Uterus (tissue), 3 donors: ENCODE measurements at regions not wholly inside any gene's neighbourhood (a gene's known extent, or its start where the extent isn't known, plus 50 kb on each side); places are given as distances from the start of the nearest gene placed in this dataset.

Experiments
- DNase-seq, 2 donors: peaks; one replicate each; pipeline ENCODE4 v3.0.0-alpha.2; 2019 to 2020
- H3K27ac ChIP-seq, 2 donors: fragments of 200-600 bp; sonication (generic); 1 replicate in 1 of 2; 2 replicates in 1 of 2; pipeline ENCODE4 v1.5.1; 2016 to 2018
- H3K27me3 ChIP-seq, 2 donors: fragments of 200-600 bp; sonication (generic); one replicate each; pipeline ENCODE4 v1.5.1; 2018 to 2019; ENCODE audit warnings: control low read depth in 1 of 2
- H3K36me3 ChIP-seq, 2 donors: fragments of 200-600 bp; sonication (generic); one replicate each; pipeline ENCODE4 v1.5.1; 2019; ENCODE audit warnings: control low read depth in 1 of 2
- H3K4me1 ChIP-seq, 2 donors: fragments of 200-600 bp; sonication (generic); one replicate each; pipeline ENCODE4 v1.5.1; 2018 to 2019; ENCODE audit warnings: control low read depth in 1 of 2
- H3K4me3 ChIP-seq, 2 donors: fragments of 200-600 bp; sonication (generic); 1 replicate in 1 of 2; 2 replicates in 1 of 2; pipeline ENCODE4 v1.5.1; 2018 to 2019; ENCODE audit warnings: mild to moderate bottlenecking in 1 of 2
- H3K9me3 ChIP-seq, 2 donors: fragments of 200-600 bp; sonication (generic); one replicate each; pipeline ENCODE4 v1.5.1; 2019; ENCODE audit warnings: control low read depth in 1 of 2
- POLR2A ChIP-seq, 2 donors: fragments of 450-650 bp; IDR thresholded peaks; one replicate each; pipeline ENCODE4 v1.6.1; 2016; ENCODE audit warnings: antibody characterized with exemption in 2 of 2, mild to moderate bottlenecking in 1 of 2, moderate library complexity in 1 of 2
- intact Hi-C: fragments of 100-400 bp; cut with DNase I; formaldehyde crosslinking; loops from one replicate; pipeline ENCODE4 v1.15.1; 2023; ENCODE audit warnings: low total_unique reads
- TF ChIP-seq, protein P1 (sequence below), 4 experiments: fragments of 200-600 bp in 2 of 4; fragments of 450-650 bp in 2 of 4; sonication (generic) in 2 of 4; IDR thresholded peaks; one replicate each; pipeline ENCODE4 v1.5.1; 2016 to 2019; ENCODE audit warnings: antibody characterized with exemption in 4 of 4, mild to moderate bottlenecking in 2 of 4, moderate library complexity in 1 of 4
- donor health status: DM: yes; HTN: yes; CAD: no.

- Histone ChIP-seq H3K9me3 (no peaks in the 10 kb centered on the region), H3K27ac (no peak overlapping the region), H3K4me3 (no peak overlapping the region), H3K4me1 (no peaks in the 10 kb centered on the region), H3K27me3 (no peaks in the 10 kb centered on the region), H3K36me3 (no peaks in the 10 kb centered on the region)
- intact Hi-C loops, result no loop called here
- DNase-seq, result no peak
- TF ChIP-seq POLR2A (IDR thresholded peaks at IDR 0.05), result no peak
- TF ChIP-seq, protein P1, sequence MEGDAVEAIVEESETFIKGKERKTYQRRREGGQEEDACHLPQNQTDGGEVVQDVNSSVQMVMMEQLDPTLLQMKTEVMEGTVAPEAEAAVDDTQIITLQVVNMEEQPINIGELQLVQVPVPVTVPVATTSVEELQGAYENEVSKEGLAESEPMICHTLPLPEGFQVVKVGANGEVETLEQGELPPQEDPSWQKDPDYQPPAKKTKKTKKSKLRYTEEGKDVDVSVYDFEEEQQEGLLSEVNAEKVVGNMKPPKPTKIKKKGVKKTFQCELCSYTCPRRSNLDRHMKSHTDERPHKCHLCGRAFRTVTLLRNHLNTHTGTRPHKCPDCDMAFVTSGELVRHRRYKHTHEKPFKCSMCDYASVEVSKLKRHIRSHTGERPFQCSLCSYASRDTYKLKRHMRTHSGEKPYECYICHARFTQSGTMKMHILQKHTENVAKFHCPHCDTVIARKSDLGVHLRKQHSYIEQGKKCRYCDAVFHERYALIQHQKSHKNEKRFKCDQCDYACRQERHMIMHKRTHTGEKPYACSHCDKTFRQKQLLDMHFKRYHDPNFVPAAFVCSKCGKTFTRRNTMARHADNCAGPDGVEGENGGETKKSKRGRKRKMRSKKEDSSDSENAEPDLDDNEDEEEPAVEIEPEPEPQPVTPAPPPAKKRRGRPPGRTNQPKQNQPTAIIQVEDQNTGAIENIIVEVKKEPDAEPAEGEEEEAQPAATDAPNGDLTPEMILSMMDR (IDR thresholded peaks at IDR 0.05), result no peak
Observed at GRCh38 chr2:199646439-199646838, 188.7 kb upstream of the SATB2 start.

DNA sequence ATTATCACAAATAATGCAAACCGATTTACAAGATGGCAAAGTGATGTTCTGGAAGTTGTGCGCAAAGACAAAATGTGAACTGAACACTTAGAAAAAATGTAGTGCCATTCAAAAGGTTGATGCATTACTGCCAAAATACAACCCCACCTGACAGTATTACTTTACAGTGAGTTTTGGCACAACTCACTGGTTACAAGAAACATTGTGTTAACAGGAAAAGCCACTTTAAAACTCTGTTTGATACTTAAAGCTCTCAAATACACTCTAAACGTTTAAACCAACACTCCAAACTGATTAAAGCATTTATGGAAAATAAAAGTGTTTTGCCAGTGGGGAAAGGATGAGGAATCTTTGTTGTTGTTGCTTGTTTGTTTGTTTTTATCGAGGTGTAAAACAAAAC is 173.4 kb upstream of the SATB2 start:
- intact Hi-C loops, result no loop called here
- H3K4me3 ChIP-seq, result no peak overlapping the region
- no peak for TF ChIP-seq POLR2A (IDR thresholded peaks at IDR 0.05)
- TF ChIP-seq, protein P1 (IDR thresholded peaks at IDR 0.05), result no peak
- H3K27ac ChIP-seq, result no peak overlapping the region
- H3K4me1 ChIP-seq, result no peaks in the 10 kb centered on the region
- no peaks in the 10 kb centered on the region for H3K9me3 ChIP-seq
- DNase-seq, result no peak
- no peaks in the 10 kb centered on the region for H3K27me3 ChIP-seq
- no peaks in the 10 kb centered on the region for H3K36me3 ChIP-seq

DNA sequence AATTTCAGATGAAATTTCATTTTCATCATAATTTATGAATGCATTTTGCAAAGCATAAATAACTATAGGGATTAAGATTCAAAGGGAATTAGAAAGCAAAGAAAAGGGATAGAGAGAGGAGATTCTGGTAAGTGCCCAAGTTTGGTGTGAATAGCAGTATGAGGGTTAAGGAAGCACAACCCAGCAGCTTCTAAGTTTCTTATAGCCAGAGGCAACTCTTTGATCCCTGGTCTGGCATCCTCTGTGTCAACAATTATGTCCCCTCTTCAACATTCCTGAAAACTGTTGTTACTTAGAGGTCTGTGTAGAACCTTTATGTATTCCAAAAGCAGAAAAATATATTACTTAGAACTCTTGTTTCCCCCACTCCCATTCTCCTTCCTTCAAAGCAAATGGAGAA is 171.6 kb upstream of the SATB2 start:
- no peak for TF ChIP-seq POLR2A (IDR thresholded peaks at IDR 0.05)
- TF ChIP-seq, protein P1 (IDR thresholded peaks at IDR 0.05), result no peak
- H3K4me3 ChIP-seq, result no peak overlapping the region
- H3K9me3 ChIP-seq, result no peaks in the 10 kb centered on the region
- intact Hi-C loops, result no loop called here
- DNase-seq, result no peak
- no peak overlapping the region for H3K27ac ChIP-seq
- H3K4me1 ChIP-seq, result no peaks in the 10 kb centered on the region
- no peaks in the 10 kb centered on the region for H3K36me3 ChIP-seq
- no peaks in the 10 kb centered on the region for H3K27me3 ChIP-seq

DNA sequence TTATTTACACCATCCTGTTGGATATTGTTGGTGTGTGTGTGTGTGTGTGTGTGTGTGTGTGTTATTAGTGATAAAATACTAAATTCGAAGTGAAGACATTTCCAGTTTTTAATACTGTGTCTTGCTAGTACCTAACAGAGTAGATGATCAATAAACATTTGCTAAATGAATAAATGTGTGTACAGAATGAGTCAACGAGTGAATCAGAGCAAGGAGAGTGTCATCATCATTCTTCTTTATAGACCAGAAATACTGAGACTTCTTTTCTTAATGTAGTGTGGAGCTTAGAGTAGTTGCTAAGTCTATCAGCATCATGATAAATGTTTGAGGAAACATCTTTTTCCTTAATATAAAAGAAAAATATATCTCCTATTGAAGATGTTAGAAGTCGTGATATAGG is 169.7 kb upstream of the SATB2 start:
- no peaks in the 10 kb centered on the region for H3K9me3 ChIP-seq
- H3K27me3 ChIP-seq, result no peaks in the 10 kb centered on the region
- no peak overlapping the region for H3K4me3 ChIP-seq
- no peak overlapping the region for H3K27ac ChIP-seq
- H3K36me3 ChIP-seq, result no peaks in the 10 kb centered on the region
- DNase-seq, result no peak
- H3K4me1 ChIP-seq, result no peaks in the 10 kb centered on the region
- intact Hi-C loops, result no loop called here
- TF ChIP-seq, protein P1 (IDR thresholded peaks at IDR 0.05), result no peak
- TF ChIP-seq POLR2A (IDR thresholded peaks at IDR 0.05), result no peak

- Histone ChIP-seq H3K27me3 (no peaks in the 10 kb centered on the region), H3K27ac (no peak overlapping the region), H3K4me1 (no peaks in the 10 kb centered on the region), H3K9me3 (no peaks in the 10 kb centered on the region), H3K36me3 (no peaks in the 10 kb centered on the region), H3K4me3 (no peak overlapping the region)
- no peak for TF ChIP-seq POLR2A (IDR thresholded peaks at IDR 0.05)
- TF ChIP-seq, protein P1 (IDR thresholded peaks at IDR 0.05), result no peak
- DNase-seq, result no peak
- intact Hi-C loops, result no loop called here
Observed at GRCh38 chr2:199624958-199625357, 167.2 kb upstream of the SATB2 start.
